Skin epidermis (tissue), 12 donors: ENCODE measurements at regions not wholly inside any gene's neighbourhood (a gene's known extent, or its start where the extent isn't known, plus 50 kb on each side); places are given as distances from the start of the nearest gene placed in this dataset.
"Not testable (repeated sequence)": the region's sequence is repeated elsewhere in the genome, so short reads cannot be mapped to it uniquely, and the experiment has no call there.

Experiments
- H3K27ac ChIP-seq, 21 experiments: fragments of 200-600 bp; sonication (generic) in 11 of 21; one replicate each; pipeline ENCODE4 v1.5.0; 2020; ENCODE audit warnings: mild to moderate bottlenecking in 3 of 21, inconsistent platforms in 2 of 21, moderate library complexity in 2 of 21
- H3K4me3 ChIP-seq, 7 experiments: fragments of 200-600 bp; sonication (generic) in 2 of 7; one replicate each; pipeline ENCODE4 v1.5.0; 2020; ENCODE audit warnings: inconsistent platforms in 2 of 7, mild to moderate bottlenecking in 2 of 7, moderate library complexity in 1 of 7

GRCh38 chr6:169406804-169407203, 153.2 kb upstream of the THBS2 start:
- Histone ChIP-seq H3K4me3 (no peak overlapping the region), H3K27ac (peak overlapping the region in 5 of 21 experiments; percentile 1 to 64 (median 47))

- H3K27ac ChIP-seq, result peak overlapping the region in 3 of 21 experiments; percentile 2 to 64 (median 49)
These were observed 152.4 kb upstream of the THBS2 start for GRCh38 chr6:169406034-169406433.

GRCh38 chr6:169404828-169405227, 151.2 kb upstream of the THBS2 start:
- no peak overlapping the region for H3K4me3 ChIP-seq
- no peak overlapping the region for H3K27ac ChIP-seq

More at GRCh38 chr6:169406034-169406433, 152.4 kb upstream of the THBS2 start:
- H3K4me3 ChIP-seq, result no peak overlapping the region

GRCh38 chr6:169398342-169399105, 144.9 kb upstream of the THBS2 start:
- Histone ChIP-seq H3K4me3 (no peak overlapping the region), H3K27ac (peak overlapping the region in 5 of 21 experiments; percentile 28 to 49 (median 30))

- no peak overlapping the region for H3K4me3 ChIP-seq
- peak overlapping the region in 3 of 21 experiments; percentile 29 to 49 (median 30) for H3K27ac ChIP-seq
These were observed 144.0 kb upstream of the THBS2 start for GRCh38 chr6:169397684-169398083.

GRCh38 chr6:169396554-169397163, 143.0 kb upstream of the THBS2 start:
- H3K27ac ChIP-seq, result no peak overlapping the region
- no peak overlapping the region for H3K4me3 ChIP-seq

- H3K27ac ChIP-seq, H3K4me3 ChIP-seq: not testable (repeated sequence)
These were observed 142.4 kb upstream of the THBS2 start for GRCh38 chr6:169396009-169396539.

GRCh38 chr6:169395080-169395805, 141.6 kb upstream of the THBS2 start:
- H3K27ac ChIP-seq, result no peak overlapping the region
- H3K4me3 ChIP-seq, result no peak overlapping the region

GRCh38 chr6:169393753-169394152, 140.1 kb upstream of the THBS2 start:
- Histone ChIP-seq H3K27ac (no peak overlapping the region), H3K4me3 (no peak overlapping the region)

GRCh38 chr6:169391473-169392071, 137.9 kb upstream of the THBS2 start:
- Histone ChIP-seq H3K4me3 (no peak overlapping the region), H3K27ac (no peak overlapping the region)

- peak overlapping the region in 3 of 21 experiments; percentile 1 to 29 (median 4) for H3K27ac ChIP-seq
- H3K4me3 ChIP-seq, result no peak overlapping the region
These were observed 134.9 kb upstream of the THBS2 start for GRCh38 chr6:169388395-169389166.

GRCh38 chr6:169387809-169388383, 134.2 kb upstream of the THBS2 start:
- H3K4me3 ChIP-seq, result no peak overlapping the region
- H3K27ac ChIP-seq, result peak overlapping the region in 2 of 21 experiments; percentile 4 to 29

- Histone ChIP-seq H3K4me3 (no peak overlapping the region), H3K27ac (peak overlapping the region in 10 of 21 experiments; percentile 4 to 67 (median 35))
These were observed 132.9 kb upstream of the THBS2 start for GRCh38 chr6:169386411-169387057.

GRCh38 chr6:169385237-169385880, 131.7 kb upstream of the THBS2 start:
- Histone ChIP-seq H3K27ac (peak overlapping the region in 3 of 21 experiments; percentile 35 to 67 (median 43)), H3K4me3 (no peak overlapping the region)

- H3K4me3 ChIP-seq, result no peak overlapping the region
- no peak overlapping the region for H3K27ac ChIP-seq
These were observed 130.6 kb upstream of the THBS2 start for GRCh38 chr6:169384291-169384690.

GRCh38 chr6:169383265-169383664, 129.6 kb upstream of the THBS2 start:
- no peak overlapping the region for H3K4me3 ChIP-seq
- H3K27ac ChIP-seq, result no peak overlapping the region

GRCh38 chr6:169382735-169383134, 129.1 kb upstream of the THBS2 start:
- Histone ChIP-seq H3K27ac (no peak overlapping the region), H3K4me3 (no peak overlapping the region)

GRCh38 chr6:169381988-169382387, 128.3 kb upstream of the THBS2 start:
- no peak overlapping the region for H3K4me3 ChIP-seq
- no peak overlapping the region for H3K27ac ChIP-seq
